Smooth muscle cell (in vitro differentiated cells): ENCODE measurements at regions not wholly inside any gene's neighbourhood (a gene's known extent, or its start where the extent isn't known, plus 50 kb on each side); places are given as distances from the start of the nearest gene placed in this dataset.

Source experiments
- DNase-seq: peaks from one replicate; lab custom pipeline; 2025; ENCODE audit not compliant: unreplicated experiment; lab: John Stamatoyannopoulos, UW
- H2AFZ ChIP-seq: fragments of 200-600 bp; sonication (generic); 2 replicates; pipeline ENCODE4 v1.6.0; 2016; ENCODE audit warnings: antibody characterized with exemption, low read depth, mild to moderate bottlenecking
- H3F3A ChIP-seq: fragments of 200-600 bp; sonication (generic); 2 replicates; pipeline ENCODE4 v1.6.0; 2017; ENCODE audit warnings: antibody characterized with exemption, low read depth
- H3K27ac ChIP-seq: fragments of 200-600 bp; sonication (generic); 2 replicates; pipeline ENCODE4 v1.5.1; 2016; ENCODE audit warnings: low read depth, mild to moderate bottlenecking
- H3K27me3 ChIP-seq: fragments of 200-600 bp; sonication (generic); 2 replicates; pipeline ENCODE4 v1.6.1; 2016; ENCODE audit warnings: low read depth, mild to moderate bottlenecking
- H3K36me3 ChIP-seq: fragments of 200-600 bp; sonication (generic); 2 replicates; pipeline ENCODE4 v1.5.1; 2016; ENCODE audit warnings: low read depth
- H3K4me1 ChIP-seq: fragments of 200-600 bp; sonication (generic); 2 replicates; pipeline ENCODE4 v1.5.1; 2016; ENCODE audit warnings: low read depth
- H3K4me2 ChIP-seq: fragments of 200-600 bp; sonication (generic); 2 replicates; pipeline ENCODE4 v1.6.0; 2016; ENCODE audit warnings: mild to moderate bottlenecking
- H3K4me3 ChIP-seq: fragments of 200-600 bp; sonication (generic); 2 replicates; pipeline ENCODE4 v1.5.1; 2016; ENCODE audit warnings: mild to moderate bottlenecking
- H3K79me2 ChIP-seq: fragments of 200-600 bp; sonication (generic); 2 replicates; pipeline ENCODE4 v1.6.0; 2016; ENCODE audit warnings: low read depth, mild to moderate bottlenecking
- H3K9ac ChIP-seq: fragments of 200-600 bp; sonication (generic); 2 replicates; pipeline ENCODE4 v1.6.0; 2016; ENCODE audit warnings: low read depth
- H3K9me3 ChIP-seq: fragments of 200-600 bp; sonication (generic); replicated peaks from 2 replicates; pipeline ENCODE4 v1.5.1; 2016; ENCODE audit warnings: low read depth
- H4K20me1 ChIP-seq: fragments of 200-600 bp; sonication (generic); 2 replicates; pipeline ENCODE4 v1.6.0; 2016; ENCODE audit warnings: low read depth
- CTCF ChIP-seq: fragments of 200-600 bp; sonication (generic); IDR thresholded peaks from 2 replicates; pipeline ENCODE4 v1.5.1; 2017; ENCODE audit warnings: borderline replicate concordance, mild to moderate bottlenecking, antibody characterized with exemption; ENCODE audit not compliant: insufficient read depth, poor library complexity, severe bottlenecking
- WGBS: methylation state at CpG from one replicate; pipeline ENCODE4 v1.1.7; 2016; ENCODE audit warnings: low lambda C conversion rate; 5-methylcytosine and 5-hydroxymethylcytosine counted together

GRCh38 chr17:33944826-33945225 is 310.3 kb upstream of the CCL2 start:
- H4K20me1 ChIP-seq: no peaks in the 10 kb centered on the region
- H3K9ac ChIP-seq: no peak overlapping the region
- H3K79me2 ChIP-seq: no peaks in the 10 kb centered on the region
- no peak for TF ChIP-seq CTCF
- no peak overlapping the region for H2AFZ ChIP-seq
- H3K27me3 ChIP-seq: no peaks in the 10 kb centered on the region
- 90% methylated on average over 2 of the region's 2 CpGs for whole genome bisulfite sequencing
- H3F3A ChIP-seq: no peaks in the 10 kb centered on the region
- H3K27ac ChIP-seq: no peak overlapping the region
- no peaks in the 10 kb centered on the region for H3K4me1 ChIP-seq
- DNase-seq: no peak
- no peaks in the 10 kb centered on the region for H3K9me3 ChIP-seq
- H3K4me2 ChIP-seq: no peak overlapping the region
- H3K4me3 ChIP-seq: no peak overlapping the region
- no peaks in the 10 kb centered on the region for H3K36me3 ChIP-seq

GRCh38 chr17:33945646-33946546 is 309.2 kb upstream of the CCL2 start:
- H3K4me2 ChIP-seq: no peak overlapping the region
- H2AFZ ChIP-seq: no peak overlapping the region
- H3K27ac ChIP-seq: no peak overlapping the region
- no peaks in the 10 kb centered on the region for H3K79me2 ChIP-seq
- TF ChIP-seq CTCF: no peak
- H3K27me3 ChIP-seq: no peaks in the 10 kb centered on the region
- no peaks in the 10 kb centered on the region for H3K9me3 ChIP-seq
- no peaks in the 10 kb centered on the region for H3K36me3 ChIP-seq
- H3F3A ChIP-seq: no peaks in the 10 kb centered on the region
- no peak overlapping the region for H3K9ac ChIP-seq
- 62% methylated on average over 6 of the region's 6 CpGs for WGBS
- no peaks in the 10 kb centered on the region for H4K20me1 ChIP-seq
- DNase-seq: no peak
- no peaks in the 10 kb centered on the region for H3K4me1 ChIP-seq
- no peak overlapping the region for H3K4me3 ChIP-seq

- Histone ChIP-seq H2AFZ (no peak overlapping the region), H3K4me3 (no peak overlapping the region), H3K27me3 (no peaks in the 10 kb centered on the region), H3K4me2 (no peak overlapping the region), H4K20me1 (no peaks in the 10 kb centered on the region), H3F3A (no peaks in the 10 kb centered on the region), H3K9me3 (no peaks in the 10 kb centered on the region), H3K4me1 (no peaks in the 10 kb centered on the region), H3K36me3 (no peaks in the 10 kb centered on the region), H3K9ac (no peak overlapping the region), H3K79me2 (no peaks in the 10 kb centered on the region), H3K27ac (no peak overlapping the region)
- DNase-seq: no peak
- no peak for TF ChIP-seq CTCF
These were observed 307.3 kb upstream of the CCL2 start for GRCh38 chr17:33947762-33948161.

- Histone ChIP-seq H3K4me3 (no peak overlapping the region), H3F3A (no peaks in the 10 kb centered on the region), H4K20me1 (no peaks in the 10 kb centered on the region), H3K4me1 (no peaks in the 10 kb centered on the region), H3K27ac (no peak overlapping the region), H3K27me3 (no peaks in the 10 kb centered on the region), H3K4me2 (no peak overlapping the region), H3K9me3 (no peaks in the 10 kb centered on the region), H3K36me3 (no peaks in the 10 kb centered on the region), H3K9ac (no peak overlapping the region), H3K79me2 (no peaks in the 10 kb centered on the region), H2AFZ (no peak overlapping the region)
- TF ChIP-seq CTCF: no peak
- WGBS: 89% methylated on average over 7 of the region's 7 CpGs
- no peak for DNase-seq
These were observed 306.8 kb upstream of the CCL2 start for GRCh38 chr17:33948309-33948708.
